ENCODE measurements at regions not wholly inside any gene's neighbourhood (a gene's known extent, or its start where the extent isn't known, plus 50 kb on each side); places are given as distances from the start of the nearest gene placed in this dataset.
A peak's percentile ranks its signal among the peaks of the same experiment; 100 is the strongest.
"Not testable (repeated sequence)": the region's sequence is repeated elsewhere in the genome, so short reads cannot be mapped to it uniquely, and the experiment has no call there.

GRCh38 chr10:121312587-121312986 lies 285.7 kb downstream of the FGFR2 start:
- no peak for DNase-seq

- no peak for DNase-seq
Observed at GRCh38 chr10:121313119-121313875, 284.9 kb downstream of the FGFR2 start.

- DNase-seq = no peak
Observed at GRCh38 chr10:121316432-121316831, 281.8 kb downstream of the FGFR2 start.

GRCh38 chr10:121317374-121317773 lies 280.9 kb downstream of the FGFR2 start:
- DNase-seq = no peak

GRCh38 chr10:121322046-121322445 lies 276.2 kb downstream of the FGFR2 start:
- DNase-seq = no peak

- DNase-seq = no peak
Observed at GRCh38 chr10:121322776-121323175, 275.5 kb downstream of the FGFR2 start.

- DNase-seq = no peak
Observed at GRCh38 chr10:121323443-121323842, 274.8 kb downstream of the FGFR2 start.

- no peak for DNase-seq
Observed at GRCh38 chr10:121324678-121325213, 273.5 kb downstream of the FGFR2 start.

GRCh38 chr10:121325490-121326231 lies 272.6 kb downstream of the FGFR2 start:
- DNase-seq = no peak

- DNase-seq = no peak
Observed at GRCh38 chr10:121326905-121327304, 271.3 kb downstream of the FGFR2 start.

GRCh38 chr10:121327727-121328126 lies 270.5 kb downstream of the FGFR2 start:
- DNase-seq = no peak

- not testable (repeated sequence) for DNase-seq
Observed at GRCh38 chr10:121329631-121330030, 268.6 kb downstream of the FGFR2 start.

GRCh38 chr10:121330563-121330962 lies 267.7 kb downstream of the FGFR2 start:
- no peak for DNase-seq

- DNase-seq = no peak
Observed at GRCh38 chr10:121332353-121332752, 265.9 kb downstream of the FGFR2 start.

- no peak for DNase-seq
Observed at GRCh38 chr10:121332829-121333765, 265.1 kb downstream of the FGFR2 start.

GRCh38 chr10:121335386-121335925 lies 262.8 kb downstream of the FGFR2 start:
- DNase-seq = no peak

GRCh38 chr10:121337427-121337826 lies 260.8 kb downstream of the FGFR2 start:
- DNase-seq = peak; percentile 43

- DNase-seq = no peak
Observed at GRCh38 chr10:121338206-121338980, 259.9 kb downstream of the FGFR2 start.

GRCh38 chr10:121339114-121339513 lies 259.1 kb downstream of the FGFR2 start:
- no peak for DNase-seq

- no peak for DNase-seq
Observed at GRCh38 chr10:121340271-121340831, 257.9 kb downstream of the FGFR2 start.

- no peak for DNase-seq
Observed at GRCh38 chr10:121351540-121351939, 246.7 kb downstream of the FGFR2 start.

Data from NCI-H1105 treated with DMSO at 0.1 percent for 48 hours (cell line).